ENCODE measurements at regions not wholly inside any gene's neighbourhood (a gene's known extent, or its start where the extent isn't known, plus 50 kb on each side); places are given as distances from the start of the nearest gene placed in this dataset.

- no peak for DNase-seq
- intact Hi-C loops (cut with DNase I) = no loop called here
- ATAC-seq (ENCODE audit: poor library complexity) = no peak
These were observed 207.6 kb upstream of the KLF6 start for GRCh38 chr10:3992382-3993178.

- DNase-seq (no peak), ATAC-seq (ENCODE audit: poor library complexity) (no peak)
- intact Hi-C loops (cut with DNase I) = no loop called here
These were observed 205.3 kb upstream of the KLF6 start for GRCh38 chr10:3990307-3990706.

GRCh38 chr10:3987143-3987974 lies 202.3 kb upstream of the KLF6 start:
- intact Hi-C loops (cut with DNase I) = no loop called here
- no peak for DNase-seq
- peak; percentile 75 for ATAC-seq (ENCODE audit: poor library complexity)

GRCh38 chr10:3986493-3987142 lies 201.6 kb upstream of the KLF6 start:
- no peak for DNase-seq
- intact Hi-C loops (cut with DNase I) = no loop called here
- ATAC-seq (ENCODE audit: poor library complexity) = no peak

- intact Hi-C loops (cut with DNase I) = no loop called here
- ATAC-seq (ENCODE audit: poor library complexity) (no peak), DNase-seq (no peak)
These were observed 197.9 kb upstream of the KLF6 start for GRCh38 chr10:3982746-3983442.

GRCh38 chr10:3981300-3981699 lies 196.3 kb upstream of the KLF6 start:
- DNase-seq = no peak
- intact Hi-C loops (cut with DNase I) = no loop called here
- ATAC-seq (ENCODE audit: poor library complexity) = no peak

- intact Hi-C loops (cut with DNase I) = no loop called here
- DNase-seq = no peak
- peak; percentile 52 for ATAC-seq (ENCODE audit: poor library complexity)
These were observed 195.7 kb upstream of the KLF6 start for GRCh38 chr10:3980660-3981059.

- DNase-seq (no peak), ATAC-seq (ENCODE audit: poor library complexity) (no peak)
- intact Hi-C loops (cut with DNase I) = no loop called here
These were observed 195.1 kb upstream of the KLF6 start for GRCh38 chr10:3980144-3980543.

GRCh38 chr10:3978761-3979160 lies 193.8 kb upstream of the KLF6 start:
- intact Hi-C loops (cut with DNase I) = no loop called here
- DNase-seq (no peak), ATAC-seq (ENCODE audit: poor library complexity) (no peak)

GRCh38 chr10:3978174-3978573 lies 193.2 kb upstream of the KLF6 start:
- intact Hi-C loops (cut with DNase I) = no loop called here
- no peak for ATAC-seq (ENCODE audit: poor library complexity)
- DNase-seq = no peak

- DNase-seq (no peak), ATAC-seq (ENCODE audit: poor library complexity) (no peak)
- intact Hi-C loops (cut with DNase I) = no loop called here
These were observed 192.8 kb upstream of the KLF6 start for GRCh38 chr10:3977761-3978160.

GRCh38 chr10:3976718-3977117 lies 191.7 kb upstream of the KLF6 start:
- DNase-seq (no peak), ATAC-seq (ENCODE audit: poor library complexity) (no peak)

GRCh38 chr10:3976171-3976570 lies 191.2 kb upstream of the KLF6 start:
- no peak for ATAC-seq (ENCODE audit: poor library complexity)
- DNase-seq = no peak
- intact Hi-C loops (cut with DNase I) = no loop called here

More at GRCh38 chr10:3976718-3977117, 191.7 kb upstream of the KLF6 start:
- intact Hi-C loops (cut with DNase I) = no loop called here

GRCh38 chr10:3975016-3975415 lies 190.0 kb upstream of the KLF6 start:
- DNase-seq = peak; percentile 59
- ATAC-seq (ENCODE audit: poor library complexity) = peak; percentile 80
- intact Hi-C loops (cut with DNase I) = no loop called here

GRCh38 chr10:3972460-3973301 lies 187.7 kb upstream of the KLF6 start:
- DNase-seq = no peak
- no peak for ATAC-seq (ENCODE audit: poor library complexity)
- intact Hi-C loops (cut with DNase I) = no loop called here

- ATAC-seq (ENCODE audit: poor library complexity) (no peak), DNase-seq (no peak)
- intact Hi-C loops (cut with DNase I) = no loop called here
These were observed 186.7 kb upstream of the KLF6 start for GRCh38 chr10:3971713-3972112.

GRCh38 chr10:3969876-3970666 lies 185.1 kb upstream of the KLF6 start:
- ATAC-seq (ENCODE audit: poor library complexity) (no peak), DNase-seq (no peak)
- intact Hi-C loops (cut with DNase I) = no loop called here
